ENCODE measurements at regions not wholly inside any gene's neighbourhood (a gene's known extent, or its start where the extent isn't known, plus 50 kb on each side); places are given as distances from the start of the nearest gene placed in this dataset.

- DNase-seq: no peak
Measured at GRCh38 chr19:28834996-28835395, 378.0 kb downstream of the UQCRFS1 start.

DNA sequence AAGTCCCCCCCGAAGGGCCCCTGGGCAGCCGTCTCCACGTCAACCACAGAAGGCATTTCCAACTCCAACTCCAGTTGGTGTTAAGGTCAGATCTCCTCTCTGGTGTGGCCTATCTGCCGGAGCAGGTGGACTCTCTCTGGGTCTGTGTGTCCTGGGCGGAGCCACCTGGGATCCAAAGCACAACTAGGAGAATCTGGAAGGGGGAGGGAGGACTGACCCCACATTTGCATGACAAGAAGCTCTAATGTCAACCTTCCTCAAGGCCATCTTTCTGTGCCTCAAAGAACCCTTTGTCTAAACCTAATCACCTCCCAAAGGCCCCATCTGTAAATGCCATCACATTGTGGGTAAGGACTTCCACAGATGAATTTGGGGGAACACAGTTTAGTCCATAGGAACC lies 381.5 kb downstream of the UQCRFS1 start:
- no peak for DNase-seq

DNA sequence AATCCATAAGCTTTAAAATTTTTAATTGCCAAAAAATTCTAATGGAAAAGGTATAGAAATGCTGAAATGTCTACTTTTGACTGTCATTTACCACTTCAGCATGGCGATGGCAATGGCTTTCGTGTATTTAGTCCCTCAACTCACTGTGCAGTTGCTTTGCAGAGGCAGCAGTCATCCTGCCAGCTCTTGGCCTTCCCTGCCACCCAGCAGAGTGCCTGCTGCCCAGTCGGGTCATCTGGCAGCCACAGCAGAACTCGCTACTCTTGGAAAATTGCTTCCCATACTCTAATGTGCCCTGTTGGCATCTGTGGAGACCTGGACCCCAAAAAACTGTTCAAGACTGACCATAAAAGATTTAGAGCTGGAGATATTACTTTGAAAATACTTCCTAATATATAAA lies 383.2 kb downstream of the UQCRFS1 start:
- DNase-seq: no peak

GRCh38 chr19:28829359-28829758 lies 383.6 kb downstream of the UQCRFS1 start:
- DNase-seq: no peak

GRCh38 chr19:28828276-28828870 lies 384.6 kb downstream of the UQCRFS1 start:
- no peak for DNase-seq

GRCh38 chr19:28827382-28827781 lies 385.6 kb downstream of the UQCRFS1 start:
- DNase-seq: no peak

GRCh38 chr19:28823338-28823961 lies 389.5 kb downstream of the UQCRFS1 start:
- DNase-seq: no peak

DNA sequence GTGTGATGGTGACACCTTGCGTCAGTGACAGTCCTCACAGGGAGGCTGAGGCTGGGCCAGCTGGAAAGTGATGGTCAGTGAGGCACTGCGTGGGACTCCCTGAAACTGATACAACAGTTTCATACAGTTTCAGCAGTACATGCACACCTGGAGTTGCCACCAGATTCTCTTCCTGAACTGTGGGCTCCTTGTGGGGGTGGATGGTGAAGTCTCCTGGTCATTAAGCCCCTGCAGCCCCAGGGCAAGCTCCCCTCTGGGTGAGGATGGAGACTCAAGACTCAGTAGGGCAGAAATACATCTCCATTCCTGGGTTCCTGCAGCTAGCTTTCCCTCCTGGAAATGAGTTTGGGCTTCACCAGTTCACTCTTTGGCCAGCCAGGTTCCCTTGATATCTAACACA lies 392.7 kb downstream of the UQCRFS1 start:
- DNase-seq: no peak

GRCh38 chr19:28815257-28815656 lies 397.7 kb downstream of the UQCRFS1 start:
- no peak for DNase-seq

DNA sequence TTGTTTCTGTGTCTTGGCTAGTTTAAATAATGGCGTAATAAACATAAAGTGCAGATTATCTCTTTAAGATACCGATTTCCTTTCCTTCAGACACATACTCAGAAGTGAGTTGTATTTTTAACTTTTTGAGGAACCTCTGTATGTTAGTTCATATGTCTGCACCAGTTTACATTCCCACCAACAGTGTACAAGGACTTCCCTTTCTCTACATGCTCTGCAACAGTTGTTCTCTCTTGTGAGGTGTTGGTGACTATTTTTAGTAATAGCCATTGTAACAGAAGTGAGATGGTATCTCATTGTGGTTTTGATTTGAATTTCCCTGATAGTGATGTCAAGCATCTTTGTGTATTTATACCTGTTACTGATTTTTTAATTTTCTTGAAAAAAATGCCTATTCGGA lies 418.6 kb downstream of the UQCRFS1 start:
- DNase-seq: no peak

- DNase-seq: no peak
Measured at GRCh38 chr19:28793391-28794168, 419.4 kb downstream of the UQCRFS1 start.

GRCh38 chr19:28785971-28786370 lies 427.0 kb downstream of the UQCRFS1 start:
- DNase-seq: no peak

GRCh38 chr19:28764066-28764465 lies 448.9 kb downstream of the UQCRFS1 start:
- no peak for DNase-seq

DNA sequence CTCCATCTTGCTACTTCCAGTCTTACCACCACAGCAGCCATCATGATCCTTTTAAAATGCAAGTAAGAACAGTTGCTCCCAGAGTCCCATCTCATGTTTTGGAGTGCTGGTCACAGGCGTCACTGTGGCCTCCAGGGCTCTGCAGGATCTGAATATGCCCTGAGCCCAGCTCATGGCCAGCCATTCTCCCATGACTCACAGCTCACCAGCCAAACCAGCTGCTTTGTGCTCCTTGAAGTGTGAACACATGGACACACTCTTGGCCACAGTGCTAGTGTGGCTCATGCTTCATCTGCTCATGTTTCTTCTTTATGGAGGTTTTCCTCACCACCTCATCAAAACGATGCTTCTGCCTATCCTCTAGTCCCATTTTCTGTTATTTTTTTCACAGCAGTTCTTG lies 466.5 kb downstream of the UQCRFS1 start:
- no peak for DNase-seq

DNA sequence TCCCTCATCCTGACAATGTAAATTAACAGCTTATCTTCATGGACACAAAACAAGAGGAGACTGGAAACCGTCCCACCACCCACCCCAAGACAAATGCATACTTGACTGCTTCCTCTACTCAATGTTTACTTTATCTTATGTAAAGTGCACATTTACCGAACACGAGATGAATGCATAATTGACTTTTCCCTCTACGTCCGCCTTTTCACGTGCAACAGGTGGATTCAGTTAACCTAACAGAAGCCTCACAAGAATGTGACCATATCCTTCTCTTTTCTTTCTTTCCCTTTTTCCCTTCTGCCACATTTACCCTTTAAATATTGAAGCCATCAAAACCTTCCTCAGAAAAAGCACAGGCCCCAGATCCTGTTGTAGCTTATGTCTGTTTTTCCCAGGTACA lies 468.0 kb downstream of the UQCRFS1 start:
- no peak for DNase-seq

DNA sequence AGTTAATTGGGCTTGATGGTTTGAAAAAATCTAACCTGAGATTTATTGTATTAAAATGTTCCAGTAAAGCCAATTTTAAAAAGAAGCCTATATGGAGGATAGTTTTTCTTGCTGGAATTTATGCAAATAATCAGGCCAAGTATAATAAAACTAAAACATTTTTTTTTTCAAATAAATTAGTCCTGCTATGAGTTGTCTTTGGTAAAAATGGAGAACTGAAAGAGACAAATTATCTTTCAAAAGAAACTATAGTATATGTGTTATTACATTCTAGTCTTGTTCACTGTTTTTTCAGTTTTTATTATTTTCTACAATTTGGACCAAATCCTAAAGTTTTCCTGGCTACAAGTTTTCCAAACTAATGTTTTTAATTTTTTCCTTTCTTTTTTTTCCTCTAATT lies 468.9 kb downstream of the UQCRFS1 start:
- DNase-seq: no peak

DNA sequence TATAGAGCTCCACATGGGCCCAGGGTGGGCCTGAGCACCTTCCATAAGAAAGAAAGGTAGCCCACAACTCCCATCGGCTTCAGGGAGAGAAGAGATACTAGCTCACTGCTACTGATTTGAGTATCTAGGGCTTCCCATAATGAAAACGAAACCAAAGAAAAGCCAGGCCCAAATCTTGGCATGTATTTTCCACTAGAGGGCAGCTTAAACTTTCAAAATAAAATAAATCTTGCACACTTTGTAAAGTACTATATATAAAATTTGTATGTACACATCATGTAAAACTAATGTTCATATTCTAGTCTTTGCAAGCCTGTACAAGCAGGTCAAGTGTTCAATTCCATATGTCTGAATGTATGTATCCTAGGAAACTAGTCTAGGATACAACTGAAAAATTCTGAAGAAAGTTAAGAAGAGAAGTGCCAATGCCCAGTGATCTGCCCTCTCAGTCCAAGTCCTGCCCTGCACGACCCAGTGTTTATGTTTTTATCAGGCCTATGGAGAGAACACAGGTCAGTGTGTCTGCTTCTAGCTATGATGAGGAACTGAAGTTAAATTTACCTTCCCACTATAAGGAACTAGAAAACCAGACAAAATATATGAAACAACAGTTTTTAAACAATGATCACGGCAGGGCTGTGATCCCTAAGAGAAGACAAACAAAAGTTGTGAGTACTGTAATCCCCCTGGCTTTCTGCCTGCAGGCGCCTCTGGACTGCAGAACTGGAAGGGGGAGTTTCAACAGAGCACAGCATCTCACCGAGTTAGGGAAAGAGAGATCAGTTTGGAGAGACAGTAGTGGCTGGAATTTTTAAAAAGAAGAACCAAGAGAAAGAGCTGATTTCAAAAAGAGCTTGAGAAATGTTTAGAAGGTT lies 475.7 kb downstream of the UQCRFS1 start:
- peak; percentile 56 for DNase-seq

DNA sequence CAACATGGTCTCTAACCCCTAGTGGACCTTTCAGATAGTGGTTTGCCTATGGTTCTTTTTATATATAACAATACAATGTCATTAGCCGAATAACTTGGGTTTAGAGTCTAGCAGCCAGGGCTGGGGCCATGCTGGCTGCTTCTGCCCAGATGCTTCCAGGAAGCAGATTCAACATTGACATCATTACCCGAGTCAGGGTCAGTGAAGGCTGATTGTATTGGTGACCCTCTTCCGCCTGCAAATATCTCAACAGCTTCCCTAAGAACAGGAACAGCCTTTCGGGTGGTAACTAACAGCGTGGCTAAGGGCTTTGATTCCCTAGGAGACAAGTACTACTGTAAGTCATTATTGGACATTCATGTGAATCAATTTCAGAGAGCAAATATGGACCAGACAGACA lies 476.4 kb downstream of the UQCRFS1 start:
- no peak for DNase-seq

- DNase-seq: no peak
Measured at GRCh38 chr19:28731577-28731976, 481.4 kb downstream of the UQCRFS1 start.

DNA sequence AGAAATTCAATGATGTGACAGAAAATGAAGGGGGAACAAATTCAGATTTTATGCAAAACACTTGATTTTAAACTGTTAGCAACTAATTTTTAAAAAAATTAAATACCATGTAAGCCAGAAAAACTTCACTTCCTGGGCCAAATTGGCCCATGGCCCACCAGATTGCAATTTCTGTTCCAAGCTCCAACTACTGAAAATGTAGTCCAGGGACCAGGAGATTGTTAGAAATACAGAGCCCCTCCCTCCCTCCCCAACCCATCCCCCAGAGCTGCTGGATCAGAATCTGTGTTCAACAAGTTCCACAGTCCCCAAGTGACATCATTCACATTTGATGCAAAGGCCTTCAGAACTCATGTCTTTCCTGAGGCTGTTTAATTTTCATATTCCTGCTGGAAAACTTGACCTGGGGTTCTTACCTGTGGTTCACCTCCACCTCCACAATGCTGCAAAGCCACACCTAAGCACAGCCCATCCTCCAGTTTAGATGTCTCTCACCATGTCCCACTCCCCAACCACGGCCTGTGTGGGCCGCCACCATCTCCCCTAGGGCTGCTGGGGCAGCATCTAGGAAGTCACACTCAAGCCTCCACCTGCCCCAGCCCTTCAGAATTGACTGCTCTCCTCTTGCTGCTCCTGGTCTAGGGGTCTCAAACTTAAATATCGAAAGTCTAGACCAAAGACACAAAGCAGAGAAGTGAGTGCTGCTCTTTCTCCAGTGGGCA lies 482.0 kb downstream of the UQCRFS1 start:
- DNase-seq: no peak

DNA sequence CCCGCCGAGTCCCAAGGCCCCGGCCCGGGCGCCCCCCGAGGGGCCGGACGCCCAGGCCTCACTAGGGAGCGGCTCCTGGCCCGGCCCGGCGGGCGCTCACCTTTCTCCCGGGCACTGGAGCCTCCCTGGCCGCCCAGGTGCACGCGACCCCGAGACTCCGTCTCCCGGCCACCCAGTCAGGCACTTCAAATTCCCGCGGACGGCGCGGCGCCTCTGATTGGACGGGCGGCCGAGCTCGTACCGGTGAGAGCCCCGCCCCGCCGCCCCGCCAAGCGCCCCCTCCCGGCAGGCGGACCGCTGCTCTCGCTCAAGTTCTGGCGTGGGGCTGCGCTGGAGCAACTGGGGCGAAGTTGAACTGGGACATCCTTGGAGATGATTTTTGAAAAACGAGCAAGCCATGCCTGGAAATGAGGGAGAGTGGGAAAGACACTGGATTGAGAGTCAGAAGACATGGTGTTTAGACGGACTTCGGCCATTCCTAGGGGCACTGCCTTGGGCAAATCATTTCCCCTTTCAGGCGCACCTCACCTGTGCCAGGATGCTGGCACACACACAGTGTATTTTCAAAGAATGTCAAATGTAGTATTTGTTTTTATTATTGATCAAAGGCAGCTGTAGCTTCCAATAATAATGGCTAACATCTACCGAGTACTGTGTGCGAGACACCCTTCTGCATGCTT lies 485.3 kb downstream of the UQCRFS1 start:
- DNase-seq: peak; percentile 7

Measured in fibroblast of skin of right quadriceps (primary cell).